VCaP (cell line): ENCODE measurements at regions not wholly inside any gene's neighbourhood (a gene's known extent, or its start where the extent isn't known, plus 50 kb on each side); places are given as distances from the start of the nearest gene placed in this dataset.

Experiments
- H3K27ac ChIP-seq: fragments of 450-650 bp; 2 replicates; pipeline ENCODE4 v1.5.1; 2017
- CTCF ChIP-seq: fragments of 450-650 bp; conservative IDR thresholded peaks from 2 replicates; pipeline ENCODE4 v1.5.1; 2017; ENCODE audit warnings: mild to moderate bottlenecking, moderate library complexity

- no peak overlapping the region for H3K27ac ChIP-seq
- no peak for TF ChIP-seq CTCF
These were observed 479.8 kb downstream of the PREX1 start for GRCh38 chr20:48348022-48348421.

DNA sequence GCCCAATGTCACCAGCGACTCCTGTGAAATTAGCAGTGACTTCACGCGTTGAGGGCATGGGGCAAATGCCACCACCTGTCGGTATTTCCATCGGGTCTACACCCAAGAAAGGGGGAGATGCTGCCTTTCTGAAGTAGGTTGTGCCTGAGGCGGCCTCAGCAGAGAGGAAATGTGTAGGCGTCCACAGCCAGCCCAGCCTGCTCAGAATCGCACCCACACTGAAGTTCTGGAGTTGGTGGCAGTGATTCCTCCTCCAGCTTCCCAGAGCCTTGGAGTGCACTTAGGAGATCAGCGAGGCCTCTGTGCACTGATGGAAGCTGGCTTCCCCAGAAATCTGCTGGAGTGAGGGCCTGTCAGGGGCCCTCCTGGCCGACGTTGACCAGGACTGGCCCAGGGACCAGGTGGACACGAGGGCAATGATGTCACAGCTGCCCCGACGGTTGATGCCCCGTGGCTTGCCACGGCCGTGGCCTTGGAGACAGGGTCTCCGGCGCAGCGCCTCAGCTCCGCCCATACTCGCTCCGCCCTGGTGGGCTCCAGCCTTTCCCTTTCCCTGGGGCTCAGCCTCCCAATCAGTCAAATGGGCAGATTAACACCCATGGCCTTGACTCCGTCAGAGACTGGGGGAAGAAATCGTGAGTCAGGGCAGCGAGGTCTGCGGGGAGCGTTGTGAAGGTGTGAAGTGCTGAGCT, 484.8 kb downstream of the PREX1 start:
- H3K27ac ChIP-seq = no peak overlapping the region
- TF ChIP-seq CTCF = no peak

GRCh38 chr20:48340883-48341281, 486.9 kb downstream of the PREX1 start:
- TF ChIP-seq CTCF = no peak
- peak overlapping the region; percentile 29 for H3K27ac ChIP-seq

DNA sequence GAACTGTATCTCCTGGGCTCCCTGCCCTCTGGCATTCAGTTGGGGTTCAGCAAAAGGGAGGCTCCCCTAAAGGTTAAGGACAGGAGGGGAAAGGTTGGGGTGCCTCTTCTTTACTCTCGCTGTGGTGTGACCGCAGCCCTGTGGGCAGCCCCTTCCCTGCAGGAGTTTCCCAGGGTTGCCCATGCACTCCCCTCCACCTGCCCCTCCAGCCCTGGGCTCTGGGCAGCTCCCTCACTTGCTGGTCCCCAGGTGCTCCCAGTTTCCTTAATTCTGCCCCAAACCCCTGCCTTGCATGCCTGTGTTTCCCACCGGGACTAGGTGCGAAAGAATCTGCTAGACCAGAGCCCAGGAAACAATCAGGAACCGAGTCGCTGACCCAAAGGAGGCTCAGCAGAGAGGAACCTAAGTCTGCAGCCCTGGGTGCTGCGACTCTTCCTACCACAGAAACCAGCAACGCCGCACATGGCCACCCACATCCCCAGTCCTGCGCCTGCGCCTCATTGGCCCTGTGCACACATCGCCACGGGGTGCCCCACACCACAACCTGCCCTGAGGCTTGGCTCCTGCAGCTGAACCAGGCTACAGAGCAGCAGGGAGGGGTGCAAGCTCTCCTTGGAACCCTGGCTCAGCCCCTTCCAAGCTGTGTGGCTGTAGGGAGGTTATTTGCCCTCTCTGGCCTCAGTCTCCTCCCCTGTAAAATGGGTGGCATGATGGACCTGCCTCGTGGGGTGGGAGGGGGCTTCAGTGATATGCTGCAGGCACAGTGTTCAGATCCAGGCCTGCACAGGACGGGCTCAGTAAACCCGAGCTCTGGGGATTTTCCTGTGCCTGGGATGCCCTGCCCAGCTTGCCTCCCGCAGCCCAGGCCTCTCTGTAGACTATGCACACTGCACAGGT, 487.6 kb downstream of the PREX1 start:
- no peak for TF ChIP-seq CTCF
- peak overlapping the region; percentile 29 for H3K27ac ChIP-seq

DNA sequence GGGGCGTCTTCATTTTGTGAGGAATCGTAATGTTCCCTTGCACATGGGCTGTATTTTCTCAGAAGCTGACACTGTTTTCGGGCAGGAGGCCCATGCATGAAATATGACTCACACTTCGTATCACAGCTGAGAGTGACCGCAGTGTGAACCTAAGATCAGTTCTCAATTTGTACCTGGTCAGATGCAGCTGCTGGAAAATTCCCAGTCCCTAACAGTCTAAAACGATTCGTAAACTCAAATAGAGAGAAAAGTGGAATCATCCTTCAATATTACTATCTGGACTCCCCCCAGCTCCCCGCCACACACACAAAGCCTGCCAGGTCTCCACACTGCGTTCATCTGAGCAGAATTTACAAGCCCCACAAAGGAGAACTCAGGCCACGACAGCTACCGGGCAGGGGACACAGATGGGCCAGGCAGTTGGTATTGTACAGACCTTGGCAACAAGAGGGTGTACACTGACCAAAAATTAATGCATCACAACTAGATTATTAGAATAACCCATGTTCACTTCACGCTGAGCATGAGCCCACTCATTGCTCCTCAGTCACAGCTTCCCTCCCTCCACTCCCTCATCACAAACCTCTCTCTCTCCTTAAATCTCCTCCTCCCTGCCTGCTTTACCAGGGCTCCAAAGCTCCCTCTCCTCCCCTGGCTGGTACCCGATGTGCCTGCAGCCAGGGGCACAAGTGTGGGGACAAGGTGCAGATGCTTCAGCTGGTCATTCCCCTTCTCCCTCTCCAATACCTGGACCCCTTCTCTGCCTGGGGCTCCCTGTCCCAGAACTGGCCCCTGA, 488.4 kb downstream of the PREX1 start:
- H3K27ac ChIP-seq = no peak overlapping the region
- TF ChIP-seq CTCF = no peak

GRCh38 chr20:48338717-48339116, 489.1 kb downstream of the PREX1 start:
- TF ChIP-seq CTCF = no peak
- no peak overlapping the region for H3K27ac ChIP-seq

DNA sequence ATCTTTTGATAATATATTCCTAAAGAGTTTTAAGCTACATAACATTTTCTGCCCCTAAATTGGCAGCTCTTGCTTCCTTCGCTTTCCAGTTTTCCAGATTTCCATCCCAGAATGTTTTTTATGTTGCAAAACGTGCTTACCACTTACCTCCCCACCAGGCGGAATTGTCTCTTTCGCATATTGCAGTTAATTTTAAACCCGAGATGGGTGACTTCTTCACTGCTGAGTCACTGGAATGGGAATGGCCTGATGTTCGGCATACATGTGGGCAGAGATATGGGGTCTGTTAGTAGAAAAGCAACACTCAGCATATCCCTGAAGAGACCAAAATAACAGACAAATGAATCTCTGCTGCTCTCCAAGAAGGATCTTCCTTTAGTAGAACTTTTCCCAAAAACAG, 491.2 kb downstream of the PREX1 start:
- no peak for TF ChIP-seq CTCF
- H3K27ac ChIP-seq = no peak overlapping the region
